ENCODE measurements at regions not wholly inside any gene's neighbourhood (a gene's known extent, or its start where the extent isn't known, plus 50 kb on each side); places are given as distances from the start of the nearest gene placed in this dataset.
"Not testable (repeated sequence)": the region's sequence is repeated elsewhere in the genome, so short reads cannot be mapped to it uniquely, and the experiment has no call there.

- TF ChIP-seq CTCF (IDR thresholded peaks at IDR 0.05); MAX (CRISPR knock-in tag; IDR thresholded peaks at IDR 0.05); ZSCAN18 (CRISPR knock-in tag; IDR thresholded peaks at IDR 0.05); ATF3 (CRISPR knock-in tag; conservative IDR thresholded peaks at IDR 0.05); USF2 (CRISPR knock-in tag; IDR thresholded peaks at IDR 0.05); JUN (CRISPR knock-in tag; IDR thresholded peaks at IDR 0.05); NR3C1 (CRISPR knock-in tag; conservative IDR thresholded peaks at IDR 0.05; ENCODE audit: low read depth); PREB (CRISPR knock-in tag; IDR thresholded peaks at IDR 0.05; ENCODE audit: borderline replicate concordance): not testable (repeated sequence)
Measured at GRCh38 chr10:5580038-5580428, 55.3 kb downstream of the CALML3 start.

Data from WTC11 (cell line).